Breast epithelium (tissue), 4 donors: ENCODE measurements at regions not wholly inside any gene's neighbourhood (a gene's known extent, or its start where the extent isn't known, plus 50 kb on each side); places are given as distances from the start of the nearest gene placed in this dataset.

Source experiments
- DNase-seq, 2 donors: peaks; one replicate each; pipeline ENCODE4 v3.0.0-alpha.2; 2019; ENCODE audit warnings: low spot score in 2 of 2
- H3K27ac ChIP-seq, 2 donors: fragments of 200-600 bp; sonication (generic) in 1 of 2; one replicate each; pipeline ENCODE4 v1.5.1; 2016 to 2019; ENCODE audit warnings: mild to moderate bottlenecking in 1 of 2
- H3K27me3 ChIP-seq, 2 donors: fragments of 200-600 bp; sonication (generic) in 1 of 2; one replicate each; pipeline versions ENCODE4 v1.5.1 to v1.6.0; 2017 to 2019; ENCODE audit warnings: control low read depth in 1 of 2, mild to moderate bottlenecking in 1 of 2
- H3K36me3 ChIP-seq: fragments of 200-600 bp; one replicate; pipeline ENCODE4 v1.5.1; 2019
- H3K4me1 ChIP-seq, 2 donors: fragments of 200-600 bp; sonication (generic); one replicate each; pipeline ENCODE4 v1.5.1; 2016 to 2019; ENCODE audit warnings: control low read depth in 1 of 2
- H3K4me3 ChIP-seq, 3 donors: fragments of 200-600 bp; sonication (generic); 1 replicate in 2 of 3; 2 replicates in 1 of 3; pipeline ENCODE4 v1.5.1; 2016 to 2019; ENCODE audit warnings: mild to moderate bottlenecking in 3 of 3, moderate library complexity in 2 of 3
- H3K9me3 ChIP-seq, 2 donors: fragments of 200-600 bp; sonication (generic) in 1 of 2; one replicate each; pipeline ENCODE4 v1.5.1; 2016 to 2019; ENCODE audit warnings: control low read depth in 1 of 2
- CTCF ChIP-seq, 3 donors: fragments of 450-650 bp; IDR thresholded peaks; one replicate each; pipeline ENCODE4 v1.5.1; 2016 to 2017; ENCODE audit warnings: antibody characterized with exemption in 3 of 3, mild to moderate bottlenecking in 3 of 3, moderate library complexity in 3 of 3
- POLR2A ChIP-seq: fragments of 450-650 bp; IDR thresholded peaks from one replicate; pipeline ENCODE4 v1.6.1; 2016; ENCODE audit warnings: antibody characterized with exemption, mild to moderate bottlenecking, moderate library complexity
- POLR2AphosphoS5 ChIP-seq, 3 donors: sonication (generic); formaldehyde crosslinking; IDR thresholded peaks; one replicate each; pipeline ENCODE4 v1.6.1; 2017; ENCODE audit warnings: antibody characterized with exemption in 3 of 3
- intact Hi-C: fragments of 100-400 bp; cut with DNase I; formaldehyde crosslinking; loops from one replicate; pipeline ENCODE4 v1.15.1; 2023; ENCODE audit warnings: low total_unique reads

GRCh38 chr2:67836866-67837265, 225.9 kb downstream of the C1D start:
- DNase-seq: no peak
- H3K36me3 ChIP-seq: no peaks in the 10 kb centered on the region
- intact Hi-C loops: no loop called here
- H3K4me3 ChIP-seq: no peak overlapping the region
- no peaks in the 10 kb centered on the region for H3K27me3 ChIP-seq
- no peak overlapping the region for H3K27ac ChIP-seq
- no peaks in the 10 kb centered on the region for H3K4me1 ChIP-seq
- H3K9me3 ChIP-seq: no peaks in the 10 kb centered on the region
- TF ChIP-seq CTCF (IDR thresholded peaks at IDR 0.05) (no peak), POLR2AphosphoS5 (IDR thresholded peaks at IDR 0.05) (no peak), POLR2A (no peak)

DNA sequence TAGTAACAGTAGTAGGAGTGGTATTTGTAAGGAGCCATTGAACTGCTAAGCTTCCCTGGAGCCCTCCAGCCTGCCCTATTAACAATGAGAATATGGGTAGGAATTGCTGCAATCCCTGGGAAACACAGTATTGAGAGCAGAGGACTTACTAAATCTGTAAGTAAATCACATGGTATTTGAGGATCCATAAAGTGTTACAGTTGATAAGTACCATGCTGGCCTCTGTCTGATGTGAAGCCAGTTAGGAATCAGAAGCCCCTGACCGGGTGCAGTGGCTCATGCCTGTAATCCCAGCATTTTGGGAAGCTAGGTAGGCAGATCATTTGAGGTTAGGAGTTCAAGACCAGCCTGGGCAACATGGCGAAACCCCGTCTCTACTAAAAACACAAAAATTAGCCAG, 224.6 kb downstream of the C1D start:
- no peaks in the 10 kb centered on the region for H3K36me3 ChIP-seq
- no peak overlapping the region for H3K4me3 ChIP-seq
- H3K27me3 ChIP-seq: no peaks in the 10 kb centered on the region
- TF ChIP-seq POLR2A (no peak), POLR2AphosphoS5 (IDR thresholded peaks at IDR 0.05) (no peak), CTCF (IDR thresholded peaks at IDR 0.05) (no peak)
- DNase-seq: no peak
- no peaks in the 10 kb centered on the region for H3K9me3 ChIP-seq
- no peak overlapping the region for H3K27ac ChIP-seq
- intact Hi-C loops: no loop called here
- no peaks in the 10 kb centered on the region for H3K4me1 ChIP-seq

DNA sequence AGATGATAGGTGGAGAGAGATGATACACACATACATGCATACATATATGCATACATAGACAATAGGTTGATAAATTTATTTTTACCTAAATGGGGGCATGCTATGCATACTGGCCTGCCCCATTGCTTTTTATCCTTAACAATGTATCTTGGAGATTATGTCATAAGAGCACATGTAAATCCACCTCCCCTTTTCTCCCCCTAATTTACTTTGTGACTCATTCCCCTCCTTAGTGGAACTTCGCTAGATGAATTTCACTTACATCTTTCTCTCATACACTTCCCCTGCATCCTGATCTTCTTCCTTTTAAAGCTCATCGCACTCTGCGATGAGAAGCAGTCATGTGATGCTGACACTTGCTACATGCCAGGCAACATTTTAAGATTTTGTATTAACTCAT, 223.6 kb downstream of the C1D start:
- Histone ChIP-seq H3K9me3 (no peaks in the 10 kb centered on the region), H3K27ac (no peak overlapping the region), H3K36me3 (no peaks in the 10 kb centered on the region), H3K27me3 (no peaks in the 10 kb centered on the region), H3K4me3 (no peak overlapping the region), H3K4me1 (no peaks in the 10 kb centered on the region)
- no peak for DNase-seq
- no peak for TF ChIP-seq POLR2AphosphoS5 (IDR thresholded peaks at IDR 0.05)
- no peak for TF ChIP-seq CTCF (IDR thresholded peaks at IDR 0.05)
- intact Hi-C loops: no loop called here

- H3K9me3 ChIP-seq: no peaks in the 10 kb centered on the region
- no peaks in the 10 kb centered on the region for H3K36me3 ChIP-seq
- TF ChIP-seq POLR2AphosphoS5 (IDR thresholded peaks at IDR 0.05): no peak
- TF ChIP-seq CTCF (IDR thresholded peaks at IDR 0.05): no peak
- no peak for TF ChIP-seq POLR2A
- no peak overlapping the region for H3K27ac ChIP-seq
- H3K4me3 ChIP-seq: no peak overlapping the region
- intact Hi-C loops: no loop called here
- H3K4me1 ChIP-seq: no peaks in the 10 kb centered on the region
- H3K27me3 ChIP-seq: no peaks in the 10 kb centered on the region
- no peak for DNase-seq
Observed at GRCh38 chr2:67839668-67840067, 223.1 kb downstream of the C1D start.

DNA sequence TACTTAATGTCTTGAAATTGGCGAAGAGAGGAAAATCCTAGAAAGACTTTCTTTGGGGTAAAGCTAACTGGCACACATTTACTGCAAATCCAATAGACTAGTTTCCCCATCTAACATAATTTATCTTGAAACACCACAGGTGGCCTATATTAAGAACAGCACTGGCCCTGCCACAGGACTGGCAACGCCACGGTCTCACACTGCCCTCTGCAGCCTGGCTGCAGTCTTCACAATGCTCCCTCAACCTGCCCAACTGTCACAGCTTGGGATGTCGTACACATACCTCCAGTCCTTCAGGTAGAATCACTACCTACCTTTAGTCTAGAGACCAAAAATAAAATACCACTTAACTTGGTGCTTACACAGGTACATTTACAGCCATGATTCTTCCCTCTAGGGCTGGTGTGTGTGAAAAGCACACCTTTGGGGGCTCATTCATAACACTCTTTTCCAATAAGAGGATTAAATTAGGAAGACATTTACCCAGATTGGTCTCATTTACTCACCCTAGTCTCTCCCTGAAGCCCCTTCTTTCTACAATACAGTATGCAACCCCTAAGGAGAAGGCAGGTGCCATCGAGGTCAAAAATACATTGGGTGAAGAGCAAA, 222.2 kb downstream of the C1D start:
- TF ChIP-seq POLR2AphosphoS5 (IDR thresholded peaks at IDR 0.05) (peak in 1 of 3 donors; percentile 68), CTCF (IDR thresholded peaks at IDR 0.05) (peak in 2 of 3 donors; percentile 62 to 83), POLR2A (no peak)
- H3K36me3 ChIP-seq: no peaks in the 10 kb centered on the region
- H3K9me3 ChIP-seq: no peaks in the 10 kb centered on the region
- H3K27ac ChIP-seq: no peak overlapping the region
- H3K4me3 ChIP-seq: no peak overlapping the region
- H3K27me3 ChIP-seq: no peaks in the 10 kb centered on the region
- intact Hi-C loops: no loop called here
- DNase-seq: peak; percentile 28 to 62
- H3K4me1 ChIP-seq: no peaks in the 10 kb centered on the region
